Astrocyte (in vitro differentiated cells and primary cell): ENCODE measurements at regions not wholly inside any gene's neighbourhood (a gene's known extent, or its start where the extent isn't known, plus 50 kb on each side); places are given as distances from the start of the nearest gene placed in this dataset.

Experiments used
- DNase-seq: peaks from one replicate; pipeline ENCODE4 v3.0.0-alpha.2; 2010; ENCODE audit warnings: low read depth
- FAIRE-seq: peaks from 2 replicates; lab custom pipeline; 2011; peaks lifted over from hg19 to GRCh38; lab: Jason Lieb, UNC
- H2AFZ ChIP-seq: 2 replicates; pipeline ENCODE4 v1.6.0; 2012; ENCODE audit warnings: low read depth, low read length, inconsistent platforms
- H3K27ac ChIP-seq: 2 replicates; pipeline ENCODE4 v1.5.1; 2011; ENCODE audit warnings: low read depth, low read length, inconsistent platforms
- H3K27me3 ChIP-seq: 2 replicates; pipeline ENCODE4 v1.6.0; 2011; ENCODE audit warnings: low read length, inconsistent platforms; ENCODE audit not compliant: insufficient read depth
- H3K36me3 ChIP-seq: 2 replicates; pipeline ENCODE4 v1.5.1; 2011; ENCODE audit warnings: low read length, inconsistent platforms; ENCODE audit not compliant: insufficient read depth
- H3K4me1 ChIP-seq: 2 replicates; pipeline ENCODE4 v1.5.1; 2011; ENCODE audit warnings: low read length, inconsistent platforms; ENCODE audit not compliant: insufficient read depth
- H3K4me2 ChIP-seq: 2 replicates; pipeline ENCODE4 v1.6.0; 2012; ENCODE audit warnings: low read length, inconsistent platforms
- H3K4me3 ChIP-seq: 2 replicates; pipeline ENCODE4 v1.5.1; 2011; ENCODE audit warnings: low read depth, mild to moderate bottlenecking, low read length, inconsistent platforms; ENCODE audit not compliant: insufficient read depth
- H3K79me2 ChIP-seq: 2 replicates; pipeline ENCODE4 v1.6.0; 2012; ENCODE audit warnings: mild to moderate bottlenecking, low read length, inconsistent platforms; ENCODE audit not compliant: insufficient read depth
- H3K9ac ChIP-seq: 2 replicates; pipeline ENCODE4 v1.6.0; 2012; ENCODE audit warnings: mild to moderate bottlenecking, low read length, inconsistent platforms
- H3K9me3 ChIP-seq: 2 replicates; pipeline ENCODE4 v1.5.1; 2012; ENCODE audit warnings: low read depth, mild to moderate bottlenecking, low read length, inconsistent platforms; ENCODE audit not compliant: insufficient read depth
- H4K20me1 ChIP-seq: 2 replicates; pipeline ENCODE4 v1.6.0; 2012; ENCODE audit warnings: low read length, inconsistent platforms; ENCODE audit not compliant: insufficient read depth
- H3K27ac Mint-ChIP-seq: one replicate; pipeline ENCODE4 v1.8.0; 2021; ENCODE audit warnings: mild to moderate bottlenecking, mixed read lengths; ENCODE audit not compliant: unreplicated experiment
- H3K27me3 Mint-ChIP-seq: one replicate; pipeline ENCODE4 v1.8.0; 2021; ENCODE audit warnings: low read depth, mixed read lengths; ENCODE audit not compliant: unreplicated experiment
- H3K36me3 Mint-ChIP-seq: one replicate; pipeline ENCODE4 v1.8.0; 2021; ENCODE audit warnings: low read depth, mixed read lengths; ENCODE audit not compliant: unreplicated experiment
- H3K4me1 Mint-ChIP-seq: one replicate; pipeline ENCODE4 v1.8.0; 2021; ENCODE audit warnings: low read depth, mixed read lengths; ENCODE audit not compliant: unreplicated experiment
- H3K4me3 Mint-ChIP-seq: one replicate; pipeline ENCODE4 v1.8.0; 2021; ENCODE audit warnings: mild to moderate bottlenecking, moderate library complexity, mixed read lengths; ENCODE audit not compliant: unreplicated experiment
- H3K9me3 Mint-ChIP-seq: one replicate; pipeline ENCODE4 v1.8.0; 2021; ENCODE audit warnings: mild to moderate bottlenecking, mixed read lengths; ENCODE audit not compliant: unreplicated experiment
- CTCF ChIP-seq: IDR thresholded peaks from 2 replicates; pipeline ENCODE4 v1.5.1; 2011; ENCODE audit warnings: low read depth, mild to moderate bottlenecking, inconsistent platforms, low read length, moderate library complexity; ENCODE audit not compliant: insufficient read depth
- EZH2 ChIP-seq: IDR thresholded peaks from 2 replicates; pipeline ENCODE4 v1.6.1; 2012; ENCODE audit warnings: mild to moderate bottlenecking, low read length, inconsistent platforms; ENCODE audit not compliant: insufficient read depth

GRCh38 chr20:56986476-56986875 lies 280.0 kb downstream of the BMP7 start:
- no peaks in the 10 kb centered on the region for H3K79me2 ChIP-seq
- TF ChIP-seq EZH2 (no peak), CTCF (no peak)
- Mint-ChIP-seq H3K36me3 (no peaks in the 10 kb centered on the region), H3K27me3 (peaks cover 3% of the 10 kb centered on the region), H3K27ac (no peak overlapping the region), H3K4me1 (peaks cover 10% of the 10 kb centered on the region), H3K4me3 (no peak overlapping the region), H3K9me3 (peaks cover 7% of the 10 kb centered on the region)
- H3K27ac ChIP-seq, result no peak overlapping the region
- peaks cover 8% of the 10 kb centered on the region for H3K9me3 ChIP-seq
- H2AFZ ChIP-seq, result no peak overlapping the region
- H3K4me1 ChIP-seq, result peaks cover 4% of the 10 kb centered on the region
- DNase-seq, result no peak
- H3K4me3 ChIP-seq, result no peak overlapping the region
- H4K20me1 ChIP-seq, result no peaks in the 10 kb centered on the region
- no peaks in the 10 kb centered on the region for H3K36me3 ChIP-seq
- no peak overlapping the region for H3K9ac ChIP-seq
- H3K4me2 ChIP-seq, result no peak overlapping the region
- FAIRE-seq, result no peak
- H3K27me3 ChIP-seq, result no peaks in the 10 kb centered on the region

GRCh38 chr20:56986931-56987720 lies 279.3 kb downstream of the BMP7 start:
- no peak for FAIRE-seq

More at GRCh38 chr20:56986931-56987720, 279.3 kb downstream of the BMP7 start:
- no peaks in the 10 kb centered on the region for H4K20me1 ChIP-seq
- no peak overlapping the region for H3K9ac ChIP-seq
- H3K4me3 ChIP-seq, result no peak overlapping the region
- peaks cover 4% of the 10 kb centered on the region for H3K4me1 ChIP-seq
- H3K4me3 Mint-ChIP-seq, result no peak overlapping the region
- H2AFZ ChIP-seq, result no peak overlapping the region
- TF ChIP-seq EZH2, result no peak
- TF ChIP-seq CTCF, result no peak
- no peaks in the 10 kb centered on the region for H3K36me3 Mint-ChIP-seq
- peaks cover 7% of the 10 kb centered on the region for H3K9me3 Mint-ChIP-seq
- H3K36me3 ChIP-seq, result no peaks in the 10 kb centered on the region
- no peak overlapping the region for H3K4me2 ChIP-seq
- H3K4me1 Mint-ChIP-seq, result peaks cover 10% of the 10 kb centered on the region
- DNase-seq, result no peak
- no peaks in the 10 kb centered on the region for H3K79me2 ChIP-seq
- H3K27me3 Mint-ChIP-seq, result peaks cover 5% of the 10 kb centered on the region
- H3K9me3 ChIP-seq, result peaks cover 8% of the 10 kb centered on the region
- H3K27ac ChIP-seq, result no peak overlapping the region
- H3K27me3 ChIP-seq, result no peaks in the 10 kb centered on the region
- no peak overlapping the region for H3K27ac Mint-ChIP-seq
